ENCODE measurements at regions not wholly inside any gene's neighbourhood (a gene's known extent, or its start where the extent isn't known, plus 50 kb on each side); places are given as distances from the start of the nearest gene placed in this dataset.

DNA sequence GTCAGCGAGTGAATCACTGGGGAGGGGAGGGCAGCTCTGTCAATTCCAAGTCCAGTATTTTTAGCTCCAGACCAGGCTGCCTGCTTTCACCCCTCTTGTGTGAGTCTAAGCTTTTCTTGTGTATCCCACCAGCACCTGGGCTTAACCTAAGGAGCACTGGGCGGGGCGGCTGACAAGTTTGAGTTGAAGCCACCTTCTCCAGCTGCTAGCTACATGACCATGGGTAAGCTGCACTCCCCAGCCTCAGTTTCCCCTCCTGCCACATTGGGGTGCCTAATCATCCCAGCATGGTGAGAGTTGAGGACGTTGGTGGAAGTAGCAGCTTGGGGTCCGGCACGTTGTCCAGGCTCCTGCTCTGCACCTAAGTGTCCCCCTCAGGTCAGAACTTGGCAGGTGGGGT is 89.8 kb upstream of the PCBD1 start:
- Histone ChIP-seq H3K4me1 (ENCODE audit: insufficient read depth) (no peaks in the 10 kb centered on the region), H3K9ac (no peak overlapping the region), H3K9me3 (ENCODE audit: low read depth) (no peaks in the 10 kb centered on the region), H2AFZ (no peak overlapping the region), H3K9me2 (ENCODE audit: insufficient read depth) (no peaks in the 10 kb centered on the region), H3K27ac (no peak overlapping the region), H3F3A (ENCODE audit: insufficient read depth) (no peaks in the 10 kb centered on the region), H3K79me2 (ENCODE audit: insufficient read depth) (no peaks in the 10 kb centered on the region), H3K4me2 (ENCODE audit: unreplicated experiment) (no peak overlapping the region), H3K27me3 (replicated peaks; ENCODE audit: insufficient read depth) (peaks cover 10% of the 10 kb centered on the region), H3K4me3 (no peak overlapping the region), H4K20me1 (ENCODE audit: insufficient read depth) (no peaks in the 10 kb centered on the region), H3K36me3 (ENCODE audit: low read depth) (no peaks in the 10 kb centered on the region)
- DNase-seq: no peak
- no peak for TF ChIP-seq EZH2phosphoT487 (IDR thresholded peaks at IDR 0.05; ENCODE audit: insufficient read depth, low read depth)
- TF ChIP-seq EZH2 (IDR thresholded peaks at IDR 0.05; ENCODE audit: insufficient read depth, poor library complexity, severe bottlenecking): no peak
- WGBS, 2 experiments (ENCODE audit: low coverage in 1 of 2, low lambda C conversion rate in 2 of 2, missing lambda C conversion rate in 2 of 2): 51 to 63% methylated on average over 6 of the region's 6 CpGs
- in situ Hi-C loops (cut with MboI): no loop called here

DNA sequence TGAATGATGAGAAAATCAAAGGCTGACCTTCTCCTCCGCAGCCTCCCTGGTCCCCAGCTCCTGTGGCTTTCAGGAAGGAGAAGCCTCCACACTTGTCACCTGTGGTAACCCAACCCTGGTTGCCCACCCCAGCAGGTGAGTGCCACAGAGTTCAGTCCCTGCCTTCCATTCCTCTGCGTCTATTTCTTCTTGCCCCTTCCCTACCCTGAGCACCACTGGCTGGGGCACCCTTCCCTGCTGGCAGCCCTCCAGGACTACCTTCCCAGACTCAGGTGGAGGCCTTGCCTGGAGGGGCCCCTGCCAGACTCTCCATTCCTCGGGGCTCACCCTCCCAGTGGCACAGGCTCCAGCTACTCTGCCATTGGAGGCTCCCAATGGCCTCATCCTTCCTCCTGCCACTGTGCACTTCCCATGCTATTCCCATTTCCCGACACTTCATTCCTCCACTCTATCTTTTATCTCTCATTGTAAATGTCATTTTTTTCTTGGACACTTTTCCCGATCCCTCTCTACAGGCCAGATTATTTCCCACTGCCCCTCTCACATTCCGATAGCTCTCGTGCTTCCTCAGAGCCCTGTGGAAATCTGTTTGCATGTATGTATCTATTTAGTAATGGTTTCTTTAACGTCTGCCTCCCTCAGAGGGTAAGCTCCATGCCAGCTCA is 90.6 kb upstream of the PCBD1 start:
- H3K27ac ChIP-seq: no peak overlapping the region
- no peaks in the 10 kb centered on the region for H3F3A ChIP-seq (ENCODE audit: insufficient read depth)
- H3K36me3 ChIP-seq (ENCODE audit: low read depth): no peaks in the 10 kb centered on the region
- H4K20me1 ChIP-seq (ENCODE audit: insufficient read depth): no peaks in the 10 kb centered on the region
- no peak overlapping the region for H3K4me3 ChIP-seq
- TF ChIP-seq EZH2phosphoT487 (IDR thresholded peaks at IDR 0.05; ENCODE audit: insufficient read depth, low read depth) (no peak), EZH2 (IDR thresholded peaks at IDR 0.05; ENCODE audit: insufficient read depth, poor library complexity, severe bottlenecking) (no peak)
- WGBS, 2 experiments (ENCODE audit: low coverage in 1 of 2, low lambda C conversion rate in 2 of 2, missing lambda C conversion rate in 2 of 2): 49 to 54% methylated on average over 8 of the region's 8 CpGs
- H3K79me2 ChIP-seq (ENCODE audit: insufficient read depth): no peaks in the 10 kb centered on the region
- in situ Hi-C loops (cut with MboI): no loop called here
- peaks cover 9% of the 10 kb centered on the region for H3K27me3 ChIP-seq (replicated peaks; ENCODE audit: insufficient read depth)
- no peak overlapping the region for H3K4me2 ChIP-seq (ENCODE audit: unreplicated experiment)
- H2AFZ ChIP-seq: no peak overlapping the region
- H3K9ac ChIP-seq: no peak overlapping the region
- H3K9me3 ChIP-seq (ENCODE audit: low read depth): no peaks in the 10 kb centered on the region
- no peak for DNase-seq
- H3K4me1 ChIP-seq (ENCODE audit: insufficient read depth): no peaks in the 10 kb centered on the region
- H3K9me2 ChIP-seq (ENCODE audit: insufficient read depth): no peaks in the 10 kb centered on the region

GRCh38 chr10:70980687-70981086 is 92.3 kb upstream of the PCBD1 start:
- H3K36me3 ChIP-seq (ENCODE audit: low read depth): no peaks in the 10 kb centered on the region
- H3K79me2 ChIP-seq (ENCODE audit: insufficient read depth): no peaks in the 10 kb centered on the region
- in situ Hi-C loops (cut with MboI): no loop called here
- H3K9ac ChIP-seq: no peak overlapping the region
- no peaks in the 10 kb centered on the region for H3F3A ChIP-seq (ENCODE audit: insufficient read depth)
- 26 to 28% methylated on average over 2 of the region's 2 CpGs for WGBS, 2 experiments (ENCODE audit: low coverage in 1 of 2, low lambda C conversion rate in 2 of 2, missing lambda C conversion rate in 2 of 2)
- no peak for DNase-seq
- H4K20me1 ChIP-seq (ENCODE audit: insufficient read depth): no peaks in the 10 kb centered on the region
- no peak overlapping the region for H3K27ac ChIP-seq
- H2AFZ ChIP-seq: no peak overlapping the region
- no peak overlapping the region for H3K4me2 ChIP-seq (ENCODE audit: unreplicated experiment)
- H3K27me3 ChIP-seq (replicated peaks; ENCODE audit: insufficient read depth): peaks cover 20% of the 10 kb centered on the region
- H3K4me1 ChIP-seq (ENCODE audit: insufficient read depth): no peaks in the 10 kb centered on the region
- H3K9me2 ChIP-seq (ENCODE audit: insufficient read depth): no peaks in the 10 kb centered on the region
- TF ChIP-seq EZH2phosphoT487 (IDR thresholded peaks at IDR 0.05; ENCODE audit: insufficient read depth, low read depth) (no peak), EZH2 (IDR thresholded peaks at IDR 0.05; ENCODE audit: insufficient read depth, poor library complexity, severe bottlenecking) (no peak)
- H3K9me3 ChIP-seq (ENCODE audit: low read depth): no peaks in the 10 kb centered on the region
- H3K4me3 ChIP-seq: no peak overlapping the region

GRCh38 chr10:70981171-70981836 is 92.9 kb upstream of the PCBD1 start:
- Histone ChIP-seq H3K9me3 (ENCODE audit: low read depth) (no peaks in the 10 kb centered on the region), H3K79me2 (ENCODE audit: insufficient read depth) (no peaks in the 10 kb centered on the region), H3K36me3 (ENCODE audit: low read depth) (no peaks in the 10 kb centered on the region), H3K9ac (no peak overlapping the region), H3K9me2 (ENCODE audit: insufficient read depth) (no peaks in the 10 kb centered on the region), H2AFZ (no peak overlapping the region), H3K4me3 (no peak overlapping the region), H4K20me1 (ENCODE audit: insufficient read depth) (no peaks in the 10 kb centered on the region), H3K27ac (no peak overlapping the region), H3F3A (ENCODE audit: insufficient read depth) (no peaks in the 10 kb centered on the region), H3K4me2 (ENCODE audit: unreplicated experiment) (no peak overlapping the region), H3K4me1 (ENCODE audit: insufficient read depth) (no peaks in the 10 kb centered on the region), H3K27me3 (replicated peaks; ENCODE audit: insufficient read depth) (peaks cover 17% of the 10 kb centered on the region)
- no peak for DNase-seq
- 45 to 52% methylated on average over 6 to 7 of the region's 7 CpGs for WGBS, 2 experiments (ENCODE audit: low coverage in 1 of 2, low lambda C conversion rate in 2 of 2, missing lambda C conversion rate in 2 of 2)
- in situ Hi-C loops (cut with MboI): no loop called here
- TF ChIP-seq EZH2 (IDR thresholded peaks at IDR 0.05; ENCODE audit: insufficient read depth, poor library complexity, severe bottlenecking): no peak
- no peak for TF ChIP-seq EZH2phosphoT487 (IDR thresholded peaks at IDR 0.05; ENCODE audit: insufficient read depth, low read depth)
